HG03135 (cell line): ENCODE measurements at regions not wholly inside any gene's neighbourhood (a gene's known extent, or its start where the extent isn't known, plus 50 kb on each side); places are given as distances from the start of the nearest gene placed in this dataset.

ENCODE experiments used
- ATAC-seq: cut with Tn5 transposase; IDR thresholded peaks from one replicate; pipeline ENCODE4 v1.9.1; 2021; ENCODE audit warnings: mild to moderate bottlenecking, moderate library complexity; ENCODE audit not compliant: unreplicated experiment

- no peak for ATAC-seq
Measured at GRCh38 chr14:96931751-96932150, 134.6 kb downstream of the VRK1 start.

DNA sequence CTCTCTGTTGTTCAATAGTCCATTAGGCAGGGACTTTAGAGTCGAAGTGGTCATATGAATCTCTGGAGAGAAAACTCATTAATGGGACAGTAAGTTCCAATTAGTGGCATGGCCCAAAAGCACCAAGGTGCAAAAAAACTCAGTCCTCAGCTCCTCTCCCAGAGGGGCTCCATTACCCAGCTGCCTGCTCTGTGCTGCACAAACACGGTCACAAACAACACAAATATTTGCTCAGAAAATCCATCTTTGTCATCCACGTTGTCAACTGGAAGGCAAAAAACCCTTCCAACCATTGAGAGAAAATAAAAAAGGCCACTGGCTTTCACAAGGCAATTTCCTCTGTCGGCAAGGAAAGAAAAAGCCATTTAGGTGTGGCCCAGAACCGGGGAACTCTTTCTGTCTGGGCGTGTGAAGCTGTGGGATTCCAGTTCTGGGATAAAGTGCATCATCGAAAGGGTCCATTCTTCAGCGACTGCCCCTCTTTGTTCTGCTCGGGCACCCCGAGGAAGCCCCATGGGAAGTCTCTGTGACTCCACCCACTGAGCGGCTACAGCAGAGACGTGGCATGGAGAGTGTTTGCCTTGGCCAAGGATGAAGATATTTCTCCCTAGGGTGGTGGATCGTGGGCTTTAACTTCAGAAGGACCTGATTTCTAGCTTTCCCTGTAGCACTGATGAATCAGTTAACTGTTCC, 137.6 kb downstream of the VRK1 start:
- ATAC-seq: no peak

DNA sequence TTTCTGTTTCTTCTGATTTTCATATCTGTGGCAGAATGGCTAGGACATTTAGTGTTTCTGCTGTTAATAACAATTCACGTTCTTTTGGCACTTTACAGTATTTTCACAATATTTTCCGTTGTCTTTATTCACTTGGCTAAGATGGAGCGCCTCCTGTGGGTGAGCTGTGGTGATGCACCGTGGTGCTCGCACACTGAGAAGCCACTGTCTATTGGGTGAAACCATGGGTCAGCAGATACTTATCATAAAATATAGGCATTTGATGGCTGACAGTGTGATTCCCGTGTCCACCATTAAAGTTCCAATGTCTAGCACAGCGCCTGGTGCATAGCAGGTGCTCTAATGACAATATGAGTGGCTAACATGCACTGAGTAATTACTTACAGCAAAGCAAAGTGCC, 141.8 kb downstream of the VRK1 start:
- no peak for ATAC-seq

GRCh38 chr14:96940009-96940408, 142.8 kb downstream of the VRK1 start:
- no peak for ATAC-seq

GRCh38 chr14:96944297-96944696, 147.1 kb downstream of the VRK1 start:
- ATAC-seq: no peak

DNA sequence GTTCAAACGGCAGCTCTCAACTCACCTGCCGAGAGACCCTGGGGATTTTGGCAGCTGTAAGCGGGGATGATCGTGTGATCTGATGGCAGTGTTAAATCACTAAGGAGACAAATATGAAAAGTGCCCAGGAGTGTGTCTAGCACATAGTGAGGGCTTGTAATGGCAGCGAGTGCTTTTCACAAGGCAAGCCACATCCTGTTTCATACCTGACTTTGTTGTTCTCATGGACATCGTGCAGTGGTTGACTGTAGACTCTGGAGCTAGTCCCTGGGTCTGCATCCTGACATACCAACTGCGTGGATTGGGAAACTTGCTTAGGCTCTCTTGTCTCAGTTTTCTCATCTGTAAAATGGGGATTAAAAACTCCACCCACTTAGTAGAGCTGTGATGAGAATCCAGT, 148.5 kb downstream of the VRK1 start:
- ATAC-seq: no peak

GRCh38 chr14:96949594-96949993, 152.4 kb downstream of the VRK1 start:
- ATAC-seq: no peak

- no peak for ATAC-seq
Measured at GRCh38 chr14:96951511-96951910, 154.3 kb downstream of the VRK1 start.

- no peak for ATAC-seq
Measured at GRCh38 chr14:96953087-96953874, 156.1 kb downstream of the VRK1 start.

DNA sequence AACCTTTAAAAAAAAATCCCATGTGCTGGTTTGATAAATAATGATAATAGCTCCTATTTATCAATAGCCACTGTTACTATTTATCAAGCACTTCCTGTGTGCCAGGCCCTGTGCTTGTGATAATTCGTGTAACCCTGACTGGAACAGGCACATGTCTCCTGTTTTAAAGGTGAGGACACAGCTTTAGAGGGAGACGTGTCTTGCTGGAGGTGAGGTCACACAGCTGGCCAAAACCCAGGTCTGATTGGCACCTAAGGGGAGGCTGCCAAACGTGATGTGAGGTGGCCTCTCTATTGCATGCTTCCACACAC, 156.6 kb downstream of the VRK1 start:
- no peak for ATAC-seq

GRCh38 chr14:96956464-96957239, 159.5 kb downstream of the VRK1 start:
- ATAC-seq: no peak

DNA sequence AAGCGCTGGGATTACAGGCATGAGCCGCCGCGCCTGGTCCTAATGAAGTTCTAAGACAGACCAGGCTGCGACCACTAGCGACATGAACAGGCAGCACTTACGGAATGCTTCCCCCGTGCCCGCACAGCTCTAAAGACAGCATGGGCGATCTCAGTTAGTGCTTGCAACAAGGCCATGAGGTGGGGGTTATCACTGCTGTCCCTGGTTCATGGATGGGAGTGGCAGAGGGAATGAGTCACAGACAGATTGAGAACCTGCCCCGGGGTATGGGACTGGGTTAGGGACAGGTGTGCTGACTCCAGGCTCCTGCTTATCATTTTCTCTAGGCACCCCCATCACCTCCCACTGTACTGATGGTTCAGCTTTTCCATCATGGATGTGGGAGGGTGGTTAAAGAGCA, 160.9 kb downstream of the VRK1 start:
- no peak for ATAC-seq

- ATAC-seq: no peak
Measured at GRCh38 chr14:96959992-96960391, 162.8 kb downstream of the VRK1 start.

- ATAC-seq: no peak
Measured at GRCh38 chr14:96960598-96961116, 163.5 kb downstream of the VRK1 start.

GRCh38 chr14:96961895-96962294, 164.7 kb downstream of the VRK1 start:
- no peak for ATAC-seq

GRCh38 chr14:96962337-96962736, 165.2 kb downstream of the VRK1 start:
- ATAC-seq: no peak

GRCh38 chr14:96964726-96965415, 167.7 kb downstream of the VRK1 start:
- ATAC-seq: no peak

DNA sequence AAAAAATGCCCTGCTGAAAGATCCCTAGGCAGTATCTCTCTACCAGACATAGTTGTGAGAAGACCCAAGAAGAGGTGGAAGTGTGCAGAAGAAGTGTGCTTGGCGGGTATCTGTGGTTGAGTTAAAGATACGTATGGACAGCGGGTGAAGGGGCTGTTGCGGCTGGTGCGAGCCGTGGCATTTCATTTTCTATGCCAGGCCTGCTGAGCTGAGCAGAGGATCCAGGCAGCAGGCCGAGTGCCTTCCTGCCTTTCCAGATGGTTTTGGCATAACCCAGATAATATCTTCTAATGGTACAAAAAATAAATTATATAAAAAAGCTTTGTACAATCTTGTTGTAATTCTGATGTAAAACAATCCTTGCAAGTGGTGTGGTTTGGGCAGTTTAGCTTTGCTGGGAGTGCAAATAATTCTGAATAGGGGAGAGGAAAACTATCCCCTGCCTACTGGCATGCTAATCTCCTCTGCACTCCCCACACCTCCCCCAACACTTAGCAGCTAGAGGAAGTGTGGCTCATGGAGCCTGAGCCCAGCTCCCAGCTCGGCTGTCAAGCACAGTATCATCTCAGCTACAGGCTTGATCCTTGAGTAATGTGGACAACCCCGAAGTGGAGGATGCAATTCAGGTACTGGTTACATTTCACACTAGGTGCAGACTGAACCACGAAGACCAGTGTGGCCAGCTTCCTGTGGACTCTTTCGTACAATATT, 168.9 kb downstream of the VRK1 start:
- no peak for ATAC-seq

DNA sequence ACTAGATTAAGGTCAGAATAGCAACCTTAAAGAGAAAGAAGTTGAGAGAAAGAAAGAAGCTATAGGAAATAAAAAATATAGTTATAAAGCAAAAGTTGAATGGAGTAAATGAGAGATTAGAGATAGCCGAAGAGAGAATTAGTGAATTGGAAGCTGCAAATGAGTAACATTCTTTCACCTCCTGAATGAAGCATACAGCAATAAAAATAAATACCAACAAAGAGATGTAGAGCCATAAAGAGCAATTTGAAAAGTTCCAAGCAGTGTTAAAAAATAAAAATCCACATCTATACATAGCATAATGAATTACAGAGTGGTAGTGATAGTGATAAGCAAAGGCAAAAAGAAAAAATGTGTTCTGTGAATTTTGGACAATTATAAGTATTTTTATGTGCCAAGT, 177.9 kb downstream of the VRK1 start:
- ATAC-seq: no peak

- no peak for ATAC-seq
Measured at GRCh38 chr14:96978525-96979272, 181.5 kb downstream of the VRK1 start.
